ENCODE measurements at regions not wholly inside any gene's neighbourhood (a gene's known extent, or its start where the extent isn't known, plus 50 kb on each side); places are given as distances from the start of the nearest gene placed in this dataset.

- no peak overlapping the region for H2BK5ac ChIP-seq (ENCODE audit: insufficient read length, low read length)
- Mint-ChIP-seq H3K9me3 (peaks cover 3 to 4% of the 10 kb centered on the region in 2 experiments; a peak in 3 of 5 replicates), H3K27me3 (ENCODE audit: low read depth) (no peaks in the 10 kb centered on the region), H3K4me3 (no peak overlapping the region), H3K36me3 (ENCODE audit: insufficient read depth in 1 of 3, low read depth in 3 of 3) (peaks cover 0 to 4% (median 0%) of the 10 kb centered on the region in 3 experiments; a peak in 1 of 7 replicates), H3K4me1 (no peaks in the 10 kb centered on the region), H3K27ac (no peak overlapping the region)
- no peaks in the 10 kb centered on the region for H3K79me2 ChIP-seq (ENCODE audit: insufficient read depth, low read length)
- no peak overlapping the region for H3T11ph ChIP-seq (ENCODE audit: low read length)
- H3K4me2 ChIP-seq (ENCODE audit: insufficient read depth, insufficient read length, low read length), result no peak overlapping the region
- no peak overlapping the region for H2BK120ac ChIP-seq (ENCODE audit: low read depth, low read length, poor library complexity, severe bottlenecking)
- no peak overlapping the region for H2AK5ac ChIP-seq (ENCODE audit: insufficient read length, low read length)
- H3K18ac ChIP-seq (ENCODE audit: insufficient read length, low read depth, low read length), result no peak overlapping the region
- H4K20me1 ChIP-seq (ENCODE audit: control insufficient read depth, insufficient read depth, insufficient read length), result no peaks in the 10 kb centered on the region
- no peaks in the 10 kb centered on the region for H3K27me3 ChIP-seq (ENCODE audit: insufficient read depth, low read length)
- H3K9me3 ChIP-seq (ENCODE audit: control insufficient read depth, low read depth, low read length), result no peaks in the 10 kb centered on the region
- H4K8ac ChIP-seq (replicated peaks; ENCODE audit: insufficient read length, low read depth, low read length), result no peak overlapping the region
- H3K27ac ChIP-seq (ENCODE audit: insufficient read length, low read depth, low read length), result no peak overlapping the region
- H3K14ac ChIP-seq (ENCODE audit: insufficient read depth, low read length), result no peak overlapping the region
- no peak for DNase-seq
- no peak overlapping the region for H3K56ac ChIP-seq (ENCODE audit: insufficient read length, low read depth, low read length)
- H4K5ac ChIP-seq (ENCODE audit: insufficient read length, low read depth, low read length), result no peak overlapping the region
- no peak overlapping the region for H3K9ac ChIP-seq (ENCODE audit: extremely low read depth, insufficient read length, low read length)
- H4K91ac ChIP-seq (ENCODE audit: insufficient read length, low read depth, low read length), result no peak overlapping the region
- no peaks in the 10 kb centered on the region for H3K23me2 ChIP-seq (ENCODE audit: insufficient read length, low read depth, low read length, poor library complexity, severe bottlenecking)
- WGBS (ENCODE audit: extremely low coverage, insufficient read length, low lambda C conversion rate), result no CpG with 5 or more reads among the region's 1 CpG
- no peak for TF ChIP-seq CTCF (conservative IDR thresholded peaks at IDR 0.05)
- H2BK15ac ChIP-seq (ENCODE audit: low read depth, low read length), result no peak overlapping the region
- no peaks in the 10 kb centered on the region for H3K4me1 ChIP-seq (ENCODE audit: insufficient read depth, low read length)
- no peak overlapping the region for H3K23ac ChIP-seq (ENCODE audit: insufficient read length, low read depth, low read length)
- H2BK20ac ChIP-seq (ENCODE audit: low read depth, low read length, poor library complexity, severe bottlenecking), result no peak overlapping the region
- H3K79me1 ChIP-seq (ENCODE audit: insufficient read depth, low read depth, low read length, poor library complexity, severe bottlenecking), result no peaks in the 10 kb centered on the region
- no peak overlapping the region for H2BK12ac ChIP-seq (ENCODE audit: insufficient read length, low read depth, low read length)
- no peak overlapping the region for H3K4ac ChIP-seq (ENCODE audit: low read depth, low read length)
- no peak overlapping the region for H2AFZ ChIP-seq (ENCODE audit: low read length)
Measured at GRCh38 chr4:33930497-33930896, 2313.8 kb downstream of the ARAP2 start.

Data from H9 (cell line).